NCI-H1048 (cell line): ENCODE measurements at regions not wholly inside any gene's neighbourhood (a gene's known extent, or its start where the extent isn't known, plus 50 kb on each side); places are given as distances from the start of the nearest gene placed in this dataset.
"Not testable (repeated sequence)": the region's sequence is repeated elsewhere in the genome, so short reads cannot be mapped to it uniquely, and the experiment has no call there.

Experiments
- DNase-seq: peaks from one replicate; lab custom pipeline; 2025; lab: John Stamatoyannopoulos, UW

DNA sequence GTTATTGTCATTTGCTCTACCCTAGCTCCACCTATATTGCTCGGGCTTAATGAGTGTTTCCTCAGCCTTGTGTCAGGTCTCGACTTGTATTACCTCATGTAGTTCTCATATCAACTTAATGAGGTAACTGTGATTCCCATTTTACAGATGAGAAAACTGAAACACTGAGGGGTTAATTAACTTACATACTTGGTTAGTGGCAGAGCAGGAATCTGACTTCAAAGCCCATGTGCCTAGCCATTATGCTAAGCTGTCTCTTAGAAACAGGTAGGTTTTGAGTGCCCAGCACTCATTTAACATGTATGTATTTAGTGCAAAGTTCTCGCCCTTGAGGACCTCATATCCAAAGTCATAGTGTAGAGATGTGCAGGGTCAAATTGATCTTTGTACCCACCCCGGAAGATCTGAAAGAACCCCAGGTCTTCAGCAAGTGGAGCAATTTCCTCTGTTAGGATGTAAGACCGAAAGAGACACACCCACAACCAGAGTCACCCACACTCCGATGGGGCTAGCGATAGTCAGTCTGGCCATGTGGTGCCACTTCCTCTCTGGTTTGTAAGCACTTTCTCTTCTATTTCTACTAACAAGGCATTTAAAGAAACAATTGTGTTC, 121.0 kb upstream of the SLC39A10 start:
- DNase-seq: no peak

GRCh38 chr2:195534971-195535370, 122.1 kb upstream of the SLC39A10 start:
- no peak for DNase-seq

GRCh38 chr2:195533771-195534642, 123.0 kb upstream of the SLC39A10 start:
- no peak for DNase-seq

DNA sequence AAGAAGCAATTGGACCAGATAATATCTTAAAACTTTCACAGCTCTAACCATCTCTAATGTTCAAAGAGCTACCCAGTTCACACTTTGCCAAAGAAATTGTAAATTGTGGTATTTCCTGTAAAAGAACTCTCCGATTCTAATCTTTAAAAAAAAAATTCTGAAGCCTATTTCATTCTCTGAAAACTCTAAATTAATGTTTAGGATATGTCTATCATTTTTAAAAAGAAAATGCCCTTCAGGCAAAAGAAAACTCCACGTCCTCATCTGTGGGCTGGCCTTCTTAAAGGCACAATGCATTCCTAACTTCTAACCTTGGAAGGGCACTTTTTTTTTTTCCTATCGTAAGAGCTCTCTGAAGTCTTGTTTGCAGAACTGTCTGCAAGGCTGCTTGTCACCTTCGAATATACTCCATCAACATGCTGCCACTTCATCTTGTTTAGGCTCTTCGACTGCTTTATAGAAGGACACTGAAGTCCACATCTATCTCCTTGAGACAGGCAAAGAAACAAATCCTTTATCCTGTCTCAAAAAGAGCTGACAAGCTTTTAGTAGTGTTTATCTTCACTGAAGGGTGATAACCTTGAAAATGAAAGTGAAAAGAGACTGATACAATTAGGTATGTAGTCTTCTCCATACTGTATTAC, 124.3 kb upstream of the SLC39A10 start:
- no peak for DNase-seq

DNA sequence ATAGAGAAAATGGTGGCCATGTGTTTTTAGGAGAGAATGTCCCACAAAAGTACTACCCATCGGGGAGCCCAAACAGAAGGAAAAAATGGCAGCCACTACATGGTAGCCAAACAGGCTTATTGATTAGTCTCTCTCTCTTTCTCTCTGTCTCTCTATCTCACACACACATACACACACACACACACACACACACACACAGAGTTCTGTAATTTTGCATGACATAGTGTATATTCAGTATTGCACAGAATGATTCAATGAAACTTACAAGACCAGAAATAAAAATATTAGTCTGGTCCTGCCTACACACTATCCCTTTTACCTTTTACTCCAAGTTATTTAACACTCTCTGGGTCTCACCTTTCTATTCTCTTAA, 124.8 kb upstream of the SLC39A10 start:
- no peak for DNase-seq

DNA sequence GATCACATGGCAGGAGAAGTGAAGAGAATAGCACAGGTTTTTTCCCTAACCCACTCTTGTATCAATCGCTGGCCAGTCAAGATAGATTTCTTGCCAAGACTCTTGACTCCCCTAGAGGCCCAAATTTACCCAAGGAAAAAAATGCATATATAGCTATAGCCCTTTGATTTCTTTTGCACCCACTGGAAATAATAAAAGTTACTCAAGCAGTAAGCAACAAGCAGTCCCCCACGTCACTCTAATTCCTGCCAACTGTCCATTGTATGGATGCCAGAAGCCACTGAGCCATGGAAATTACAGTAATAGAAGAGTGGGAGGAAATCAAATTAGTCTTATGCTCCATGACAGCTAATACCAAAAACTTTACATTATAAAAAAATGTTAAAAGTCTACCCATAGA, 125.3 kb upstream of the SLC39A10 start:
- DNase-seq: no peak

- DNase-seq: not testable (repeated sequence)
Measured at GRCh38 chr2:195523242-195523641, 133.8 kb upstream of the SLC39A10 start.

DNA sequence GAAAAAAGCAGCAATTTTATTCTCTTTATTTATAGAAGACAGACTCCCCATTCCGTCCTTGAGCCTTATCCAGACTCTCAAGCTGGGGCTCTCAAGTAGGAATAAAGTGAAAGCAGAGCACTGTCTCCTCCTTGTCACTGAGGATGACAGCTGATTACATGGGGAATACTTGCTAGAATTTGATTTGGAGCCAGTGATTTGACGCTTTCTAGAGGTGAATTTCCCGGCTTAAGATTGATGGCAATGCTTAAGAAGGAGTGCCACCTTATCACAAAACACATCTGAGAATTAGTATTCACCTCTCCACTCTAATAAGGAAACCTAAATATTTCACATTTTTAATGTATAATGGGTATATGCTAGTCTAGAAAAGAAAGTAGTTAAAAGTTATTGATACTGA, 135.4 kb upstream of the SLC39A10 start:
- no peak for DNase-seq

- no peak for DNase-seq
Measured at GRCh38 chr2:195520671-195521155, 136.3 kb upstream of the SLC39A10 start.

DNA sequence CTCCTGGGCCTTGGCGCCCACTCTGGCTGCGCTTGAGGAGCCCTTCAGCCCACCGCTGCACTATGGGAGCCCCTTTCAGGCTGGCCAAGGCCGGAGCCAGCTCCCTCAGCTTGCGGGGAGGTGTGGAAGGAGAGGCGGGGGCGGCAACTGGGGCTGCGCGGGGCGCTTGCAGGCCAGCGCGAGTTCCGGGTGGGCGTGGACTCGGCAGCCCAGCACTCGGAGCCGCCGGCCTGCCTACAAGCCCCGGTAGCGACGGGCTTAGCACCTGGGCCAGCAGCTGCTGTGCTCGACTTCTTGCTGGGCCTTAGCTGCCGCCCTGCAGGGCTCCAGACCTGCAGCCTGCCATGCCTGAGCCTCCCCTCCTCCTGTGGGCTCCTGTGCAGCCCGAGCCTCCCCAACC, 141.5 kb upstream of the SLC39A10 start:
- DNase-seq: no peak

DNA sequence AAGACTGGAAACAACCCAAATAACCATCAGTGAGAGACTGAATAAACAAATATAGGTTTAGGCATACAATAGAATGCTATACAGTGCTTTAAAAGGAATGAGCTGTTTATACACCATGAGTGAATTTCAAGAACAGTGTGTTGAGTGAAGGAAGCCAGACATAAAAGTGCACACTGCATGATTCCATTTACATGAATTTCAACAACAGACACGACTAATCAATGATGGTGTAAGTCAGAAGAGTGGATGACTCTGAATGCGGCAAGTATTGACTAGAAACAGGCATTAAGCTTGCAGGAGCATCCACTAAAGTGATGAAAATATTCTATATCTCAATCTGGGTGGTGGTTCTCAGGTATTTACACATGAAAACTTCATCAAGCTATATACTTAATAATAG, 142.7 kb upstream of the SLC39A10 start:
- no peak for DNase-seq

GRCh38 chr2:195513119-195513518, 143.9 kb upstream of the SLC39A10 start:
- no peak for DNase-seq

- DNase-seq: no peak
Measured at GRCh38 chr2:195509551-195509950, 147.5 kb upstream of the SLC39A10 start.

GRCh38 chr2:195508139-195508455, 148.9 kb upstream of the SLC39A10 start:
- DNase-seq: no peak

- DNase-seq: no peak
Measured at GRCh38 chr2:195507447-195508138, 149.4 kb upstream of the SLC39A10 start.

DNA sequence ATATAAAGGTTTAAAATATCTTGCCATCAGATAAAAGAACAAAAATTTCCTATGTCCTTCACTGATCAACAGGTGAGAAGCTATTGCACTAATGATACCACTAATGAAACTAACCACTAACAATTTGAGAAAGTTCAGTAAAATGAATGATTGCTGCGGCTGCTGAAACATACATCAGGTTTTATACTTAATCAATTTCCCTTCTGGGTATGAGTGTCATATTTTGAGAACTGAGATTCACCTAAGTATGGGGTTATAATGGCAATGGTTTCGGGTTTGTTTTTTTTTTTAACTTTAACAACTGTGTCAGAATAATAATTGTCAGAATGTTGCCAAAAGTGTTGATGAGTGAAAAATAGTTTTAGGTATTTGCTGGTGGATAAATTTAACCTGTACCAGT, 151.3 kb upstream of the SLC39A10 start:
- no peak for DNase-seq

DNA sequence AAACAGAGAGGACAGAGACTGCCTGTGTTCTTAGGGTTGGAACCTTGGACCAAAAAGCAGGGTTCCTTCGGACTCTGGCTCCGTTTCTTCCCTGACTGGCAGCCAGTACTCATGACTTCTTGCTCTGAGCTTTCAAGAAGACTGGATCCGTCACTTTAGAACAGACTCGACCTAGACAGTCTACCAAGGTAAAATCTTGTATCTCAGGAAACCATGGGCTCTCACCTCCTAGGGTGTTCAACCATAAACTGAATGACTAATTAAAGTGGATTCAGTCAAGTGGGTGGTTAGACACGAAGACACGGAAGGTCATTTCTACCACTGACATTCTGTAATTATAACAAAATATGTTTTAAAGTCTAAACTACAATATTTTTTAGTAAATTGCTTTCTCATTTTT, 153.8 kb upstream of the SLC39A10 start:
- no peak for DNase-seq

GRCh38 chr2:195501746-195502145, 155.3 kb upstream of the SLC39A10 start:
- no peak for DNase-seq

DNA sequence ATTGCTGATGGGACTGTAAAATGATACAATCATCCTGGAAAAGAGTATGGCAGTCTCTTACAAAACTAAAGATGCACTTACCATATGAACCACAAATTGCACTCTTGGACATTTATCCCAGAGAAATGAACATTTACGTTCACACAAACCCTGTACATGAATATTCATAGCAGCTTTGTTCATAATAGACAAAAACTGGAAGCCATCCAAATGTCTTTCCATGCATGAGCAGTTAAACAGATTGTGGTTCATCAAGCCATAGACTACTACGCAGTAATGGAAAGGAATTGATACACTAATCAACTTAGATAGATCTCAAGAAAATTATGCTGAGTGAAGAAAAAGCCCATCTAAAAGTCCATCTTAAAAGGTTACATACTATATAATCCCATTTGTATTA, 156.1 kb upstream of the SLC39A10 start:
- no peak for DNase-seq

- DNase-seq: no peak
Measured at GRCh38 chr2:195498839-195499490, 158.1 kb upstream of the SLC39A10 start.

GRCh38 chr2:195498176-195498575, 158.8 kb upstream of the SLC39A10 start:
- DNase-seq: no peak

- DNase-seq: no peak
Measured at GRCh38 chr2:195496991-195497390, 160.0 kb upstream of the SLC39A10 start.
